ENCODE measurements at regions not wholly inside any gene's neighbourhood (a gene's known extent, or its start where the extent isn't known, plus 50 kb on each side); places are given as distances from the start of the nearest gene placed in this dataset.
"Not testable (repeated sequence)": the region's sequence is repeated elsewhere in the genome, so short reads cannot be mapped to it uniquely, and the experiment has no call there.

- no peaks in the 10 kb centered on the region for H3K27me3 ChIP-seq
These were observed 108.1 kb upstream of the SLC1A4 start for GRCh38 chr2:64881037-64881492.

GRCh38 chr2:64887565-64887964 lies 101.6 kb upstream of the SLC1A4 start:
- DNase-seq (ENCODE audit: low read depth in 1 of 2, low spot score in 1 of 2) = no peak
- no peaks in the 10 kb centered on the region for H3K27me3 ChIP-seq
- no peaks in the 10 kb centered on the region for H3K9me3 ChIP-seq (ENCODE audit: low read depth)
- no peak overlapping the region for H3K4me3 ChIP-seq
- no peak for TF ChIP-seq CTCF (IDR thresholded peaks at IDR 0.05; ENCODE audit: low read depth, low read length)
- no peak overlapping the region for H3K27ac ChIP-seq
- no peaks in the 10 kb centered on the region for H3K36me3 ChIP-seq
- H3K4me1 ChIP-seq (ENCODE audit: low read depth) = no peaks in the 10 kb centered on the region

More at GRCh38 chr2:64881037-64881492, 108.1 kb upstream of the SLC1A4 start:
- Histone ChIP-seq H3K9me3 (ENCODE audit: low read depth) (no peaks in the 10 kb centered on the region), H3K27ac (no peak overlapping the region), H3K4me1 (ENCODE audit: low read depth) (no peaks in the 10 kb centered on the region), H3K36me3 (no peaks in the 10 kb centered on the region), H3K4me3 (no peak overlapping the region)
- DNase-seq (ENCODE audit: low read depth in 1 of 2, low spot score in 1 of 2) = no peak
- TF ChIP-seq CTCF (IDR thresholded peaks at IDR 0.05; ENCODE audit: low read depth, low read length) = no peak

GRCh38 chr2:64888591-64889309 lies 100.4 kb upstream of the SLC1A4 start:
- Histone ChIP-seq H3K27ac (no peak overlapping the region), H3K4me1 (ENCODE audit: low read depth) (no peaks in the 10 kb centered on the region), H3K36me3 (no peaks in the 10 kb centered on the region), H3K4me3 (no peak overlapping the region), H3K9me3 (ENCODE audit: low read depth) (no peaks in the 10 kb centered on the region), H3K27me3 (no peaks in the 10 kb centered on the region)
- peak; percentile 54 for TF ChIP-seq CTCF (IDR thresholded peaks at IDR 0.05; ENCODE audit: low read depth, low read length)
- peak; percentile 24 to 76 for DNase-seq (ENCODE audit: low read depth in 1 of 2, low spot score in 1 of 2)

- no peaks in the 10 kb centered on the region for H3K36me3 ChIP-seq
- TF ChIP-seq CTCF (IDR thresholded peaks at IDR 0.05; ENCODE audit: low read depth, low read length) = no peak
- H3K4me1 ChIP-seq (ENCODE audit: low read depth) = no peaks in the 10 kb centered on the region
- H3K4me3 ChIP-seq = no peak overlapping the region
- no peak for DNase-seq (ENCODE audit: low read depth in 1 of 2, low spot score in 1 of 2)
- no peaks in the 10 kb centered on the region for H3K27me3 ChIP-seq
- no peaks in the 10 kb centered on the region for H3K9me3 ChIP-seq (ENCODE audit: low read depth)
- no peak overlapping the region for H3K27ac ChIP-seq
These were observed 99.4 kb upstream of the SLC1A4 start for GRCh38 chr2:64889803-64890202.

- not testable (repeated sequence) for H3K4me3 ChIP-seq; DNase-seq (ENCODE audit: low read depth in 1 of 2, low spot score in 1 of 2); H3K27ac ChIP-seq; H3K27me3 ChIP-seq; H3K36me3 ChIP-seq; H3K9me3 ChIP-seq (ENCODE audit: low read depth); H3K4me1 ChIP-seq (ENCODE audit: low read depth)
These were observed 92.6 kb upstream of the SLC1A4 start for GRCh38 chr2:64896572-64896971.

- no peak for DNase-seq (ENCODE audit: low read depth in 1 of 2, low spot score in 1 of 2)
- no peak overlapping the region for H3K27ac ChIP-seq
- no peaks in the 10 kb centered on the region for H3K36me3 ChIP-seq
- no peaks in the 10 kb centered on the region for H3K27me3 ChIP-seq
- H3K4me3 ChIP-seq = no peak overlapping the region
- no peaks in the 10 kb centered on the region for H3K9me3 ChIP-seq (ENCODE audit: low read depth)
- no peak for TF ChIP-seq CTCF (IDR thresholded peaks at IDR 0.05; ENCODE audit: low read depth, low read length)
- no peaks in the 10 kb centered on the region for H3K4me1 ChIP-seq (ENCODE audit: low read depth)
These were observed 89.9 kb upstream of the SLC1A4 start for GRCh38 chr2:64899081-64899865.

GRCh38 chr2:64899876-64900275 lies 89.3 kb upstream of the SLC1A4 start:
- not testable (repeated sequence) for H3K9me3 ChIP-seq (ENCODE audit: low read depth); DNase-seq (ENCODE audit: low read depth in 1 of 2, low spot score in 1 of 2); H3K4me3 ChIP-seq; H3K27ac ChIP-seq; H3K27me3 ChIP-seq; H3K36me3 ChIP-seq; H3K4me1 ChIP-seq (ENCODE audit: low read depth)
